ENCODE measurements at regions not wholly inside any gene's neighbourhood (a gene's known extent, or its start where the extent isn't known, plus 50 kb on each side); places are given as distances from the start of the nearest gene placed in this dataset.

GRCh38 chr18:29661924-29662323 lies 1380.6 kb downstream of the DSC3 start:
- TF ChIP-seq CTCF (IDR thresholded peaks at IDR 0.05) (no peak), POLR2A (IDR thresholded peaks at IDR 0.05) (no peak)

Data from heart left ventricle (tissue), 13 donors.